ENCODE measurements at regions not wholly inside any gene's neighbourhood (a gene's known extent, or its start where the extent isn't known, plus 50 kb on each side); places are given as distances from the start of the nearest gene placed in this dataset.

DNA sequence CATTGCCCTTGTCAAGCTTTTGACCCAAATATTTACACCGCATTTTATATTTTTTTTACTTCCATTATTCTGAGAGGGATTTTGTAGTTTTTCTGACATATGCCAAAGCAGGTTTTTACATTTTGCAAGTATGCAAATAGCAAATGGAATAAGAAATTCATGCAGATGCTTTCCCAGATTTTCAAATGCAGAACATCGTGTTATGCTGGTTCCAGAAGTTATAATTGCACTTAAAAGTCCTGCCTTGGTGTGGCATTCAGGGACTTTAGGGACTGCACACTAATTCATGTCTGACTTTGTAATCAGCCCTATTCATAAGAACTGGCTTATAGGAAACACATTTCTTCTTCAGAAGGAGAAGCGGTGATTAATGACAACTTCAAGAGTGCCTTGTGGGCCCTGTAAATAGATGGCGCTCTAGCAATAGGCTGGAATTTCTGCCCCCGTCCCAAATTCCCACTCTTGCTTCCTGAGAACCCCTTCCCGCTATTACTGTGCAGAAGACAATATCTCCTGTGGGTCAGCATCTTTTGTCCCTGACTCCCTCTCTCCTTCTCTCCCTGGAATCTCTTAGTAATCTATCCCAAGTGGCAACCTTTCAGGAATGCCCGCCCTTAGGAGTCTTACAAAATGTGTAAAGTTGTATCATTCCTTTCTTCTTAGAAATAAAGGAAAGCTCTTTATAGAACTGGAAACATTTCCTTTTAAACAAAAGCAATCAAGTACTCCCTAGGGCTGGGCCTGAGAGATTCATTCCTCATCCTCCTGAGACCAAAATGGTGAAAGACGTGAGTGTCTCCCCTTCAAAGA, 264.0 kb downstream of the INHBA start:
- 20% methylated on average over 8 of the region's 8 CpGs for WGBS (ENCODE audit: missing lambda C conversion rate)
- FAIRE-seq: no peak

GRCh38 chr7:41437257-41438196, 265.4 kb downstream of the INHBA start:
- no peak for DNase-seq (ENCODE audit: low read depth in 1 of 2, low spot score in 1 of 2)
- WGBS (ENCODE audit: missing lambda C conversion rate): 34% methylated on average over 10 of the region's 10 CpGs
- H3K4me2 ChIP-seq: no peak overlapping the region
- no peak overlapping the region for H3K27ac ChIP-seq
- no peaks in the 10 kb centered on the region for H3K4me1 ChIP-seq
- ATAC-seq: no peak
- ChIA-PET CTCF (no interaction called here), POLR2A (no interaction called here)
- no peak overlapping the region for H3K4me3 ChIP-seq
- no peaks in the 10 kb centered on the region; the same call in 2 of the 3 replicates for H3K9me3 ChIP-seq
- FAIRE-seq: no peak
- TF ChIP-seq, protein P1, sequence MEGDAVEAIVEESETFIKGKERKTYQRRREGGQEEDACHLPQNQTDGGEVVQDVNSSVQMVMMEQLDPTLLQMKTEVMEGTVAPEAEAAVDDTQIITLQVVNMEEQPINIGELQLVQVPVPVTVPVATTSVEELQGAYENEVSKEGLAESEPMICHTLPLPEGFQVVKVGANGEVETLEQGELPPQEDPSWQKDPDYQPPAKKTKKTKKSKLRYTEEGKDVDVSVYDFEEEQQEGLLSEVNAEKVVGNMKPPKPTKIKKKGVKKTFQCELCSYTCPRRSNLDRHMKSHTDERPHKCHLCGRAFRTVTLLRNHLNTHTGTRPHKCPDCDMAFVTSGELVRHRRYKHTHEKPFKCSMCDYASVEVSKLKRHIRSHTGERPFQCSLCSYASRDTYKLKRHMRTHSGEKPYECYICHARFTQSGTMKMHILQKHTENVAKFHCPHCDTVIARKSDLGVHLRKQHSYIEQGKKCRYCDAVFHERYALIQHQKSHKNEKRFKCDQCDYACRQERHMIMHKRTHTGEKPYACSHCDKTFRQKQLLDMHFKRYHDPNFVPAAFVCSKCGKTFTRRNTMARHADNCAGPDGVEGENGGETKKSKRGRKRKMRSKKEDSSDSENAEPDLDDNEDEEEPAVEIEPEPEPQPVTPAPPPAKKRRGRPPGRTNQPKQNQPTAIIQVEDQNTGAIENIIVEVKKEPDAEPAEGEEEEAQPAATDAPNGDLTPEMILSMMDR (IDR thresholded peaks at IDR 0.05): no peak
- TF ChIP-seq MAFK (IDR thresholded peaks at IDR 0.05; ENCODE audit: partially characterized antibody): peak; percentile 42

More for the DNA sequence above, 264.0 kb downstream of the INHBA start:
- H3K9me3 ChIP-seq: no peaks in the 10 kb centered on the region; the same call in 2 of the 3 replicates
- no peak overlapping the region for H3K4me2 ChIP-seq
- POLR2A ChIA-PET: no interaction called here
- CTCF ChIA-PET: no interaction called here
- TF ChIP-seq HMGXB4 (CRISPR knock-in tag; IDR thresholded peaks at IDR 0.05; ENCODE audit: borderline replicate concordance): no peak
- no peak for TF ChIP-seq RNF2 (IDR thresholded peaks at IDR 0.05; ENCODE audit: borderline replicate concordance, low read depth)
- TF ChIP-seq FOSB (CRISPR knock-in tag; IDR thresholded peaks at IDR 0.05): no peak
- no peak for TF ChIP-seq ZFP36 (IDR thresholded peaks at IDR 0.05; ENCODE audit: borderline replicate concordance, partially characterized antibody)
- no peak for TF ChIP-seq NPAS2 (CRISPR knock-in tag; IDR thresholded peaks at IDR 0.05; ENCODE audit: borderline replicate concordance)
- no peak for TF ChIP-seq MAZ (IDR thresholded peaks at IDR 0.05; ENCODE audit: borderline replicate concordance, low read depth, low read length)
- no peak for TF ChIP-seq CBX8 (IDR thresholded peaks at IDR 0.05)
- TF ChIP-seq, protein P2, sequence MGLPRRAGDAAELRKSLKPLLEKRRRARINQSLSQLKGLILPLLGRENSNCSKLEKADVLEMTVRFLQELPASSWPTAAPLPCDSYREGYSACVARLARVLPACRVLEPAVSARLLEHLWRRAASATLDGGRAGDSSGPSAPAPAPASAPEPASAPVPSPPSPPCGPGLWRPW (IDR thresholded peaks at IDR 0.05): no peak
- no peak for TF ChIP-seq JUNB (IDR thresholded peaks at IDR 0.05)
- no peak for TF ChIP-seq POLR2A (IDR thresholded peaks at IDR 0.05; ENCODE audit: low read length)
- TF ChIP-seq EHF (CRISPR knock-in tag; IDR thresholded peaks at IDR 0.05): no peak
- TF ChIP-seq KDM5A (IDR thresholded peaks at IDR 0.05): no peak
- no peak for TF ChIP-seq SMC3 (IDR thresholded peaks at IDR 0.05)
- no peak overlapping the region for H3K4me3 ChIP-seq
- no peak overlapping the region for H3K27ac ChIP-seq
- no peaks in the 10 kb centered on the region for H3K4me1 ChIP-seq
- DNase-seq (ENCODE audit: low read depth in 1 of 2, low spot score in 1 of 2) (no peak), ATAC-seq (no peak)

DNA sequence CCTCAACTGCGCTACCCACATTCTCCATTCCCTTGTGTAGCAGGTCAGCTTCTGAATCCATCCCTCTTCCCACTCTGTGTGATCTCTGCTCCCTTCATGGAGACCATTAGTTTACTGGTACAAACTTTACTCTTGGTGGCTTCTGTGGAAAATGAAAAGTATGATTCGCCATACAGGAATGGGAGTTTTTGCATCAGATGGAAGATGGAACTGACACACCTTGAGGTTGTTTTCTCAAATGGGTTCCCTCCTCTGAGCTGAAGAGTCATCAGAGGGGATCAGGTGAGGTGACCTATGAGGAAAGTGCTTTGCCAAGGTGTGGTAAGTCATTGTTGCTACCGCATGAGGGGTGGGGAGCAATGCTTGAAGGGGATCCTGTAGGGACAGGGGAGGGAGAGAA, 266.8 kb downstream of the INHBA start:
- ChIA-PET CTCF (interaction anchor here (0.7 kb wide), 1 partner anchor 1127 kb away, joined by 3 read pairs; no protein-coding TSS in a partner anchor), POLR2A (no interaction called here)
- Histone ChIP-seq H3K4me3 (no peak overlapping the region), H3K4me1 (no peaks in the 10 kb centered on the region), H3K27ac (no peak overlapping the region), H3K9me3 (no peaks in the 10 kb centered on the region; the same call in 2 of the 3 replicates), H3K4me2 (no peak overlapping the region)
- no peak for FAIRE-seq
- DNase-seq (ENCODE audit: low read depth in 1 of 2, low spot score in 1 of 2): no peak
- ATAC-seq: no peak
- 35% methylated on average over 3 of the region's 3 CpGs for WGBS (ENCODE audit: missing lambda C conversion rate)
- TF ChIP-seq CBX2 (IDR thresholded peaks at IDR 0.05; ENCODE audit: borderline replicate concordance, low read depth) (no peak), HOXA7 (CRISPR knock-in tag; IDR thresholded peaks at IDR 0.05) (no peak), FOXS1 (CRISPR knock-in tag; IDR thresholded peaks at IDR 0.05) (no peak), HDAC2 (IDR thresholded peaks at IDR 0.05) (no peak), EHMT2 (IDR thresholded peaks at IDR 0.05; ENCODE audit: low read depth) (no peak), CBX8 (IDR thresholded peaks at IDR 0.05) (no peak), TFCP2L1 (CRISPR knock-in tag; IDR thresholded peaks at IDR 0.05) (no peak), RFX5 (IDR thresholded peaks at IDR 0.05) (no peak), NPAS2 (CRISPR knock-in tag; IDR thresholded peaks at IDR 0.05; ENCODE audit: borderline replicate concordance) (no peak), FOSL2 (IDR thresholded peaks at IDR 0.05) (no peak), FOSL2 (CRISPR knock-in tag; IDR thresholded peaks at IDR 0.05) (no peak), JUNB (IDR thresholded peaks at IDR 0.05) (no peak), RARB (CRISPR knock-in tag; IDR thresholded peaks at IDR 0.05) (no peak), NR3C1 (IDR thresholded peaks at IDR 0.05) (no peak), CHD2 (IDR thresholded peaks at IDR 0.05; ENCODE audit: low read length, partially characterized antibody) (no peak), SMC3 (IDR thresholded peaks at IDR 0.05) (no peak), MAZ (IDR thresholded peaks at IDR 0.05; ENCODE audit: borderline replicate concordance, low read depth, low read length) (no peak), RNF2 (IDR thresholded peaks at IDR 0.05; ENCODE audit: borderline replicate concordance, low read depth) (no peak)
- TF ChIP-seq, protein P1 (IDR thresholded peaks at IDR 0.05): no peak

Data from A549 (cell line).